SW480 (cell line): ENCODE measurements at regions not wholly inside any gene's neighbourhood (a gene's known extent, or its start where the extent isn't known, plus 50 kb on each side); places are given as distances from the start of the nearest gene placed in this dataset.
"Not testable (repeated sequence)": the region's sequence is repeated elsewhere in the genome, so short reads cannot be mapped to it uniquely, and the experiment has no call there.

Source experiments
- DNase-seq: peaks from one replicate; pipeline ENCODE4 v3.0.0-alpha.2; 2016; ENCODE audit warnings: low spot score

GRCh38 chr13:37158481-37158880, 53.0 kb upstream of the CSNK1A1L start:
- no peak for DNase-seq

- DNase-seq = not testable (repeated sequence)
These were observed 50.2 kb upstream of the CSNK1A1L start for GRCh38 chr13:37155613-37156097.
